Suppressor macrophage treated with lipopolysaccharide for 1 hour (primary cell): ENCODE measurements at regions not wholly inside any gene's neighbourhood (a gene's known extent, or its start where the extent isn't known, plus 50 kb on each side); places are given as distances from the start of the nearest gene placed in this dataset.

Source experiments
- DNase-seq, 3 donors: peaks; one replicate each; pipeline ENCODE4 v3.0.0-alpha.2; 2020 to 2022

DNA sequence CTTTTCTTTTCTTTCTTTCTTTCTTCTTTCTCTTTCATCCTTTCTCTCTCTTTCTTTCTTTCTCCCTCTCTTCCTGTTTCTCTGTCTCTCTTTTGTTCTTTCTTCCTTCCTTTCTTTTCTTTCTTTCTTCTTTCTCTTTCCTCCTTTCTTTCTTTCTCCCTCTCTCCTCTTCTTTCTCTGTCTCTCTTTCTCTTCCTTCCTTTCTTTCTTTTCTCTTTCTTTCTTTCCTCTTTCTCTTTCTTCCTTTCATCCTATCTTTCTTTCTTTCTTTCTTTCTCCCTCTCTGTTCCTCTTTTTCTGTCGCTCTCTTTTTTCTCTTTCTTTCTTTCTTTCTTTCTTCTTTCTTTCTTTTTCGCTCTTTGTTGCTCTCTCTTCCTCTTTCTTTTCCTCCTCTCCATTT, 1149.2 kb upstream of the AUTS2 start:
- DNase-seq = no peak

DNA sequence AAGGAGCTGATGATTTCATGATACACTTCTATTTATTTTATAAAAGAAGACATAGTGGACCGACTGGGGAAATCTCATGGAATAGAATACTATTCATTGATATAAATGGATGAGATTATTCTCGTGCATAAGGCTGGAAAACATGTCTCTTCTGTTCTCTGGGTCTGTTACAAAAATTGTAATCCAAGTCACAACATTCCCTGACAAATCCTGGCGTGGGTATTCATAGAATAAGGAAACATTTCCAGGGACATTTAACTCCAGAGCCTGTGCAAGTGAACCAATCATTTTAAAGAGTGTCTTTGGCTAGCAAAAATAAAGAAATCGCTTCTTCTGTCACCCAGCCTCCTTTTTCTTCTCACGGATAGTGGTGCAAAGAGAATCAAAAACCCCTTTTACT, 1148.5 kb upstream of the AUTS2 start:
- DNase-seq = no peak

- DNase-seq = no peak
Observed at GRCh38 chr7:68454931-68455330, 1143.3 kb upstream of the AUTS2 start.

DNA sequence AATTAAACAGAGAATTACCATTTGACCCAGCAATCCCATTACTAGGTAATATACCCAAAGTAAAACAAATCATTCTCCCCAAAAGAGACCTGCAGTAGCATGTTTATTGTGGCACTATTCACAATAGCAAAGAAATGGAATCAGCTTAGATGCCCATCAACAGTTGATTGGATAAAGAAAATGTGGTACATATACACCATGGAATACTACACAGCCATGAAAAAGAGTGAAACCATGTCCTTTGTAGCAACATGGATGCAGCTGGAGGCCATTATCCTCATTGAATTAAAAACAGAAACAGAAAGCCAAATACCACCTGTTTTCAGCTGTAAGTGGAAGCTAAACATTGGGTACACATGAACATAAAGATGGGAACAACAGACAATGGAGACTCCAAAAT, 1141.8 kb upstream of the AUTS2 start:
- no peak for DNase-seq

GRCh38 chr7:68457481-68457880, 1140.8 kb upstream of the AUTS2 start:
- DNase-seq = no peak

GRCh38 chr7:68458010-68458908, 1140.0 kb upstream of the AUTS2 start:
- DNase-seq = no peak

GRCh38 chr7:68461430-68461829, 1136.8 kb upstream of the AUTS2 start:
- no peak for DNase-seq

GRCh38 chr7:68470836-68471435, 1127.3 kb upstream of the AUTS2 start:
- no peak for DNase-seq

DNA sequence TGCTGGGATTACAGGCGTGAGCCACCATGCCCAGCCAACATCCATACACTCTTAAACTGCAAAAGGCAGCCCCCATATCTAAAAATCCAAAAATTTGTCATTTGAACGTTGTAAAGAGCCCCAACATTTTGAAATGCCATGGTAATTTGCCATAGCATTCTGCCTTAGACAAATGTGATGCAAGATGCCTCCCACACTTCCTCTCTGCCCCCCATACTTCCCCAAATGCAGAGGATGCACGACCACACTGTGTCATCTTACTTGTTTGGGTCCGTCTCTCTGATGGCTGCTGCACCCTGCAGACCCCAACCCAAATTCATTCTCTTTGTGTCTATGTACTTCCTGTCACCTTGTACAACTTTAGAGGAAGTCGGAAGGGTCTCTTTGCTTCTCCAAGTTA, 1125.6 kb upstream of the AUTS2 start:
- no peak for DNase-seq

DNA sequence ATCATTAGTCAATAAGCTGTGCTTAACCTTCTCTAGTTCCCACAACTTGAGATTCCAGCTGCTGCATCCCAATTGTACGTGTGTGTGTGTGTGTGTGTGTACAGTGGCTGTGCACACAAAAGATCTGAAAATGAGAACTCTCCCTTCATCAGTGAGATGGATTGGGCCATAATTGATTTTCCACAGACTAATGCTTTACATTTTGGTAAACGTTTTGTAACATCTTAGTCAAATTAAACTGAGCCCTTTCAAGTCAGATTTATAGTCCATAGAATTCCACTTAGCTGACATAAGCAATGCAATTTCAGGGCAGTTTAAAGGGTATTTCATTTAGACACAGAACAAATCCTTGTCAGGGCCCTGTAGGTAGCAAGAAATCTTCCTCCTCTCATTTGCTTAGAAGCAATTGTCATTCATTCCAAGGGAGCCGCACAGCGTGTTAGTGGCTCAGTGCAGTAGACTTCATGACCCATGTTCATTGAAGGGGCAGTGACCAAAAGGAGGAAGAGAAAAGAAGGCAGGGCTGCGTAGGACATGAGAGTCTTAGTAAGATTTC, 1123.5 kb upstream of the AUTS2 start:
- DNase-seq = no peak

- no peak for DNase-seq
Observed at GRCh38 chr7:68476966-68477365, 1121.3 kb upstream of the AUTS2 start.

DNA sequence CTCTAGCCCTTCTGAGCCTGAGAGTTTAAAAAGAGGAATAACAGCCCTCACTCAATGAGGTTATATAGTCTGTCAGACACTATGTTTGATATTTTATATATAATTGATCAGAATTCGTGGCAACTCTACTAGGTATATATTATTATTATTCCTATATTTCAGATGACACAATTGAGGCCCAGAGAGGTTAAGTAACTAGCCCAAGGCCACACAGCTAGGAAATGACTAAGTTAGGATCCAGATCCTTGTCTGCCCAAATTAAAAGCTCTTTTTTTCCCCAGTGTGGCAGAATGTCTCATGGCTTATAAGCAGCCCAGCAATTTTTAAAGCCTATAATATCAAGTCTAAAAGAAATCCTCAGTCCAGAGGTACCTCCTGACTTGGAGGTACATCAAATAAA, 1119.9 kb upstream of the AUTS2 start:
- no peak for DNase-seq

DNA sequence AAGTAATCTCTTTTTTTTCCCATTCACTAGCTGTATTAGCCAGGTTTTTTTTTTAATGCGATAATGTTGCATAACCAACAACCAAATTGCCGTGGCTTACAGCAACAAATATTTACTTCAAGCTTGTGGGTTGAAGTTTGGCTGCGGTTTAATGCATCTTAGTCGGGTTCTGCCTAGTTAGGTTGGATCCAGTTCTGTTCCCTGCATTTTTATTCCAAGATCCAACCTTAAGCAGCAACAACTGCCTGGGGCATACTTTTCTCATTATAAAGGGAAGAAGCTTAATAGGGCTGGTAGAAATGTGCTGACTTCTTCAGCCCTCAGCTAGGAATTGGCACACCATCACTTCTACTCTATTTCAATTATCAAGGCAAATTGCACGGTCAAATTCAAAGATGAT, 1115.5 kb upstream of the AUTS2 start:
- no peak for DNase-seq

DNA sequence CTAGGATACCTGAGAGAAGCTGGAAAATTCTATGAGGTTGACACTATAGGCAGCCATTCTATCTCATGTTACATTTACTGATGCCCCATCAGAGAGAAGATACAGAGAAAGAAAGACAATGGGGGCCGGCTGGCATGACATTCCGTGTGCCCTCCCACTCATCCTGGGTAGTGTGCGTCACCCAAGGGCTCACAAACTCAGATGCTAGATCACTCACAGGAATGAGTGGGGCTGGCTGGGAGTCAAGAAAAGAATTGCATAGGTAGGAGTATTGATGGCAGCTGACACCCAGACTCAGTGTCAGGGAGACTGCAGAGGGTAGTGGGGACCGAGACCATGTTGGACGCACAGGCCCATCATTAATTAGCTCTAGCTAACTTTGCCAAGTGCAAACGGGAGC, 1113.5 kb upstream of the AUTS2 start:
- DNase-seq = no peak

DNA sequence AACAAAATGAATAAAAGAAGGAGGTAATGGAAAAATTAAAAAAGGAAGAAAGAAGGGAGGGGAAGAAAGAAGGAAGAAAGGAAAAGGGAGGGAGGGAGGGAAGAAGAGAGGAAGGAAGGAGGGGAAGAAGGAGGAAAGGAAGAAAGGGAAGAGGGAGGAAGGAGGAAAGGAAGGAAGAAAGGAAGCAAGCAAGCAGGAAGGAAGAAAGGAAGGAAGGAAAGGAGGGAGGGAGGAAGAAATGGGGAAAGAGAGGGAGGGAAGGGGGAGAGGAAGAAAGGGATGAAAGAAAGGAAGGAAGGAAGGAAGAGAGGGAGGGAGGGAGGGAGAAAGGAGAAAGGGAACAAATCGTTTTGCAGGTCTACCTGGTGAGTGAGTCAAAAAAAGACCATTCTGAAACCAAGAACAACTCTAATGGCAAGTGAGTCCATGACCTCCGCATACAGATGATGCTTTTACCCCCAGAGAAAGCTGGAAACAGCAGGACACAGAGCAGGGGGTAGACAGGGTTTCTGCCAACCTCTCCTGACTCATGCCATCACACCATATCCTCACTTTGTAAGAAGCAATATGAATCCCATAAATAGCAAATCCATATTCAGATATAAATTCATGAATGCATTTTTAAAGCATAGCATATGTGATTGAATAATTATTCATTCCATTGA, 1112.9 kb upstream of the AUTS2 start:
- no peak for DNase-seq

- DNase-seq = no peak
Observed at GRCh38 chr7:68488341-68489060, 1109.8 kb upstream of the AUTS2 start.

DNA sequence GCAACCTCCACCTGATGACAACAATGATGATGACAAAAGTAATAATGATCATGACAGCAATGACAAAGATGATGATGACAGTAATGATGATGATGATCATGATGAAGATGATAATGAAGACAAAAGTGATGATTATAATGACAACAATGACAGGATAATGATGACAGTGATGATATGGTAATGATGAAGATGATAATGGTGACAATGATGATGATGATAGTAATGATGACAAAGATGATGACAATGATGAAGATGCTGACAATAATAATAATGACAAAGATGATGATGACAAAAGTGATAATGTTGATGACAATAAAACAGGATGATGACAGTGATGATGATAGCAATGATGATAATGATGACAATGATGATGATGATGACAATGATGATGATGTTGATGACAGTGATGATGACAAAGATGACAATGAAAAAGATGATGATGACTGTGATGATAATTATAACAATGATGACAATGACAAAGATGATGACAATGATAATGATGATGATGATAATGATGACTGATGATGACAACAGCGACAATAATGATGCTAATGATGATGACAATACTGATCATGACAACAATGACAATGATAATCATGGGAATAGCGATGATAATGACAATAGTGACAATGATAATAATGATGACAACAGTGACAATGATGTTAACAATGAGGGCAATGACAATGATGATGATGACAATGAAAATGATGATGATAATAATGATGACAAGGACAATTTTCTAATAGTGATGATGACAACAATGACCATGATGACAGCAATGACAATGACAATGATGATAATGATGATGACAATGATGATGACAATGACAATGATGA, 1106.5 kb upstream of the AUTS2 start:
- no peak for DNase-seq

DNA sequence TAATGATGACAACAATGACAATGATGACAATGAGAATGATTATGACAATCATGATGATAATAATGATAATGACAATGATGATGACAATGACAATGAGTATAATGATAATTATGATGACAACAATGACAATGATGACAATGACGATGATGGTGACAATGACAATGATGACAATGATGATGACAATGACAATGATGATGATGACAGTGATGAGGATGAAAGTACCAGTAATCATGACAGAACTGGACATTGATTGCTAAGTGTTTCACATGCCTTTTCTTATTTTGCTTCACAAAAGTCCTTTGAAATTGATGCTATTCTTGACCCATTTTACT, 1106.0 kb upstream of the AUTS2 start:
- DNase-seq = no peak

DNA sequence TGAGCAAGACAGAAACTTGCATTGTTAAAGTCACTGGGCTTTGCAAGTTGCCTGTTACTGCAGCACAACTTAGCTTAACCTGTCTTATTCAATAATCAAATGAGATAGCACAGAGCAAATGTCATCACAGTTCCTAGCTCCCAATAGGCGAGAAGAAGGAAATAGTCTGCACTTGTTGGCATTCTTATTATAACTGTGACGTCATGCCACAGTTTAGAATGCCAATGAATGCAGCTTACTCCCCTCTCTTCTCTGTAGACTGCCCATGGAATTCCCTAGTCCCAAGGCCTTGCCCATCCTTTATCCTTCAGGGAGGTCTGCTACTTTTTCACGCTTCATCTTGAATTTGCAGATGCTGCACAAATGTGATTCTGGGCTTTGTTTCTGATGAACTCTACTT, 1094.9 kb upstream of the AUTS2 start:
- DNase-seq = no peak

DNA sequence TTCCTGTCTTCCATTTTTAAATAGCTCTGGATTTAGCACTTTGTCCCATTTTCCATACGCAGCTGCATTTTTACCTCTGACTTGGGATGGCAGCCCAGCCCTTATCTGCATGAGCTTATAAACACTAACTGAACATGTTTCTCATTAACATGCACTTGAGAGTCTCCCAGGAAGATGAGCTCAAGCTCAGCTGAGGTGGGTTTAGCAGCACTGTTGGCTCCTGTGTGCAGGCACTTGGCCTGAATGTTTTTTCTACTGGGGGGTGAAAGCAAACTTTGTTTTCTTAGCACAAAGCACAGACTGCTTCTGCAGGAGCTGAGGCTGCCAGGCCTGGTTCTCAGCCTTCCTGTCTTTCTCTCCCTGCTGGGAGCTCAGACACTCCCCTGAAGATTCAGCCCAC, 1093.6 kb upstream of the AUTS2 start:
- no peak for DNase-seq

GRCh38 chr7:68505721-68506120, 1092.6 kb upstream of the AUTS2 start:
- DNase-seq = no peak

DNA sequence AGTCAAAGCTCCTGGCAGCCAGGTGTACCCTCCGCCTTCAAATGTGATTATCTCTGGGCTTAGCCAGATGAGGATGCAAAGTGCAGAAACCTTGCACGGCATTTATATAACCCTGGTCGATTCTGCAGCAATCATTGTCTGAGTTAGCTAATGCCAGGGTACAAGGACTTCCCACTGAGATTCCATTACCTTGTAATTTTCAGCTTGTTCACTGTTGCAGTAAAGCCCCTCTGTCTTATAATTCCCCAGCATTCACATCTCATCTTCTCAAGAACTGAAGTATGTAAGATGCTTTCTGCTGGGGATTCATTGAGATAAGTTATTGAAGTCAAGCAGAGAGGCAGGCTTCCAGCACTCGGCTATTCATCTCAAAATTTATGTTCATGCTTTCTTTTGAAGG, 1090.6 kb upstream of the AUTS2 start:
- DNase-seq = no peak
